Gastroesophageal sphincter (tissue), 3 donors: ENCODE measurements at regions not wholly inside any gene's neighbourhood (a gene's known extent, or its start where the extent isn't known, plus 50 kb on each side); places are given as distances from the start of the nearest gene placed in this dataset.

ENCODE experiments used
- CTCF ChIP-seq, 4 experiments: fragments of 200-600 bp in 2 of 4; fragments of 450-650 bp in 2 of 4; sonication (generic) in 1 of 4; IDR thresholded peaks; one replicate each; pipeline ENCODE4 v1.5.1; 2017 to 2019; ENCODE audit warnings: antibody characterized with exemption in 4 of 4, mild to moderate bottlenecking in 2 of 4, moderate library complexity in 2 of 4
- POLR2AphosphoS5 ChIP-seq: sonication (generic); formaldehyde crosslinking; IDR thresholded peaks from one replicate; pipeline ENCODE4 v1.6.1; 2017; ENCODE audit warnings: antibody characterized with exemption

GRCh38 chr13:46479691-46480090, 73.3 kb upstream of the LRCH1 start:
- TF ChIP-seq POLR2AphosphoS5: no peak
- TF ChIP-seq CTCF (IDR thresholded peaks at IDR 0.05): no peak
